Prostate gland (tissue), 2 donors: ENCODE measurements at regions not wholly inside any gene's neighbourhood (a gene's known extent, or its start where the extent isn't known, plus 50 kb on each side); places are given as distances from the start of the nearest gene placed in this dataset.
"Not testable (repeated sequence)": the region's sequence is repeated elsewhere in the genome, so short reads cannot be mapped to it uniquely, and the experiment has no call there.

Experiments
- CTCF ChIP-seq, 4 experiments: fragments of 200-600 bp in 2 of 4; fragments of 450-650 bp in 2 of 4; sonication (generic) in 2 of 4; IDR thresholded peaks; 1 replicate in 3 of 4; 2 replicates in 1 of 4; pipeline ENCODE4 v1.5.1; 2016 to 2019; ENCODE audit warnings: antibody characterized with exemption in 4 of 4, mild to moderate bottlenecking in 2 of 4, moderate library complexity in 2 of 4
- POLR2A ChIP-seq: fragments of 450-650 bp; IDR thresholded peaks from one replicate; pipeline ENCODE4 v1.6.1; 2016; ENCODE audit warnings: antibody characterized with exemption, mild to moderate bottlenecking
- POLR2AphosphoS5 ChIP-seq: sonication (generic); formaldehyde crosslinking; IDR thresholded peaks from one replicate; pipeline ENCODE4 v1.6.1; 2017; ENCODE audit warnings: antibody characterized with exemption

GRCh38 chr3:106486945-106487639, 618.3 kb upstream of the CBLB start:
- TF ChIP-seq POLR2A; CTCF (IDR thresholded peaks at IDR 0.05); POLR2AphosphoS5: not testable (repeated sequence)
